ENCODE measurements at regions not wholly inside any gene's neighbourhood (a gene's known extent, or its start where the extent isn't known, plus 50 kb on each side); places are given as distances from the start of the nearest gene placed in this dataset.

DNA sequence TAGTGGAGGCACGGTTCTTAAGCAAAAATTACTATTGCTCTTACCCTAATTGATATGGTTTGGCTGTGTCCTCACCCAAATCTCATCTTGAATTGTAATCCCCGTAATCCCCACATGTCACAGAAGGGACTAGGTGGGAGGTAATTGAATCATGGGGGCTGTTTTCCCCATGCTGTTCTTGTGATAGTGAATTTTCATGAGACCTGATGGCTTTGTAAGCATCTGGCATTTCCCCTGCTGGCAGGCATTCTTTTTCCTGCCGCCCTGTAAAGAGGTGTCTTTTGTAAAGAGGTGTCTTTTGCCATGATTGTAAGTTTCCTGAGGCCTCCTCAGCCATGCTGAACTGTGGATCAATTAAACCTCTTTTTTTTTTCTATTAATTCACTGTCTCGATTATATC, 1691.8 kb upstream of the SLC39A10 start:
- TF ChIP-seq, protein P1, sequence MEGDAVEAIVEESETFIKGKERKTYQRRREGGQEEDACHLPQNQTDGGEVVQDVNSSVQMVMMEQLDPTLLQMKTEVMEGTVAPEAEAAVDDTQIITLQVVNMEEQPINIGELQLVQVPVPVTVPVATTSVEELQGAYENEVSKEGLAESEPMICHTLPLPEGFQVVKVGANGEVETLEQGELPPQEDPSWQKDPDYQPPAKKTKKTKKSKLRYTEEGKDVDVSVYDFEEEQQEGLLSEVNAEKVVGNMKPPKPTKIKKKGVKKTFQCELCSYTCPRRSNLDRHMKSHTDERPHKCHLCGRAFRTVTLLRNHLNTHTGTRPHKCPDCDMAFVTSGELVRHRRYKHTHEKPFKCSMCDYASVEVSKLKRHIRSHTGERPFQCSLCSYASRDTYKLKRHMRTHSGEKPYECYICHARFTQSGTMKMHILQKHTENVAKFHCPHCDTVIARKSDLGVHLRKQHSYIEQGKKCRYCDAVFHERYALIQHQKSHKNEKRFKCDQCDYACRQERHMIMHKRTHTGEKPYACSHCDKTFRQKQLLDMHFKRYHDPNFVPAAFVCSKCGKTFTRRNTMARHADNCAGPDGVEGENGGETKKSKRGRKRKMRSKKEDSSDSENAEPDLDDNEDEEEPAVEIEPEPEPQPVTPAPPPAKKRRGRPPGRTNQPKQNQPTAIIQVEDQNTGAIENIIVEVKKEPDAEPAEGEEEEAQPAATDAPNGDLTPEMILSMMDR (IDR thresholded peaks at IDR 0.05; ENCODE audit: insufficient read depth, low read depth, low read length): no peak
- TF ChIP-seq EZH2 (IDR thresholded peaks at IDR 0.05; ENCODE audit: insufficient read depth, low read length): no peak
